CD8-positive, alpha-beta memory T cell (primary cell): ENCODE measurements at regions not wholly inside any gene's neighbourhood (a gene's known extent, or its start where the extent isn't known, plus 50 kb on each side); places are given as distances from the start of the nearest gene placed in this dataset.

ENCODE experiments used
- CTCF ChIA-PET: fragments of 350-600 bp; sonication (Branson Sonifier 250); formaldehyde crosslinking; loops from one replicate; lab custom pipeline; 2021; ENCODE audit warnings: antibody characterized with exemption; lab: Charles Lee
- POLR2A ChIA-PET: fragments of 350-600 bp; sonication (Branson Sonifier 250); formaldehyde crosslinking; loops from one replicate; lab custom pipeline; 2021; ENCODE audit warnings: antibody characterized with exemption; lab: Charles Lee
- DNase-seq, 5 donors: peaks; one replicate each; pipeline versions ENCODE4 v3.0.0 to v3.0.0-alpha.2; 2020 to 2022; ENCODE audit warnings: mixed read lengths in 1 of 5
- H3K27ac ChIP-seq: one replicate; pipeline ENCODE4 v1.7.0; 2013; ENCODE audit warnings: low read depth, mild to moderate bottlenecking, low read length, moderate library complexity
- H3K27me3 ChIP-seq: 2 replicates; pipeline ENCODE4 v1.7.0; 2013; ENCODE audit warnings: low read length, mild to moderate bottlenecking; ENCODE audit not compliant: insufficient read depth, poor library complexity, severe bottlenecking
- H3K36me3 ChIP-seq: 2 replicates; pipeline ENCODE4 v1.7.0; 2013; ENCODE audit warnings: mild to moderate bottlenecking, low read length, moderate library complexity; ENCODE audit not compliant: insufficient read depth
- H3K4me1 ChIP-seq: 2 replicates; pipeline ENCODE4 v1.7.0; 2013; ENCODE audit warnings: mild to moderate bottlenecking, low read length, moderate library complexity; ENCODE audit not compliant: insufficient read depth
- H3K4me3 ChIP-seq: 2 replicates; pipeline ENCODE4 v1.7.0; 2013; ENCODE audit warnings: mild to moderate bottlenecking, low read length
- H3K9me3 ChIP-seq: 2 replicates; pipeline ENCODE4 v1.7.0; 2013; ENCODE audit warnings: mild to moderate bottlenecking, low read length
- H3K27ac Mint-ChIP-seq, 8 donors: one replicate each; pipeline ENCODE4 v1.8.0; 2020 to 2021; ENCODE audit warnings: mixed read lengths in 8 of 8, mild to moderate bottlenecking in 6 of 8, inconsistent platforms in 3 of 8, moderate library complexity in 3 of 8
- H3K27me3 Mint-ChIP-seq, 2 donors: one replicate each; pipeline ENCODE4 v1.8.0; 2020 to 2021; ENCODE audit warnings: mixed read lengths in 2 of 2, mild to moderate bottlenecking in 1 of 2, moderate library complexity in 1 of 2
- H3K36me3 Mint-ChIP-seq, 3 donors: one replicate each; pipeline ENCODE4 v1.8.0; 2020 to 2021; ENCODE audit warnings: mixed read lengths in 3 of 3, inconsistent platforms in 1 of 3, mild to moderate bottlenecking in 1 of 3
- H3K4me1 Mint-ChIP-seq, 3 donors: one replicate each; pipeline ENCODE4 v1.8.0; 2020 to 2021; ENCODE audit warnings: mixed read lengths in 3 of 3, inconsistent platforms in 1 of 3, mild to moderate bottlenecking in 1 of 3
- H3K4me3 Mint-ChIP-seq, 7 donors: one replicate each; pipeline ENCODE4 v1.8.0; 2020 to 2021; ENCODE audit warnings: mixed read lengths in 7 of 7, mild to moderate bottlenecking in 6 of 7, moderate library complexity in 4 of 7, inconsistent platforms in 2 of 7
- H3K9me3 Mint-ChIP-seq, 5 donors: one replicate each; pipeline ENCODE4 v1.8.0; 2020 to 2022; ENCODE audit warnings: mixed read lengths in 5 of 5, mild to moderate bottlenecking in 3 of 5, moderate library complexity in 2 of 5, inconsistent platforms in 1 of 5

- ChIA-PET CTCF (no interaction called here), POLR2A (no interaction called here)
- Mint-ChIP-seq H3K9me3 (peaks cover 0 to 6% (median 0%) of the 10 kb centered on the region in 5 donors), H3K36me3 (no peaks in the 10 kb centered on the region), H3K4me3 (no peak overlapping the region), H3K27me3 (peaks cover 4 to 5% of the 10 kb centered on the region in 2 donors), H3K27ac (no peak overlapping the region), H3K4me1 (no peaks in the 10 kb centered on the region)
- Histone ChIP-seq H3K27ac (no peak overlapping the region), H3K9me3 (no peaks in the 10 kb centered on the region), H3K4me3 (no peak overlapping the region), H3K36me3 (no peaks in the 10 kb centered on the region), H3K4me1 (no peaks in the 10 kb centered on the region), H3K27me3 (no peaks in the 10 kb centered on the region)
- no peak for DNase-seq
Measured at GRCh38 chr15:96270581-96271172, 59.8 kb upstream of the NR2F2 start.

- POLR2A ChIA-PET: no interaction called here
Measured at GRCh38 chr15:96272427-96272826, 58.1 kb upstream of the NR2F2 start.

GRCh38 chr15:96273317-96274086 is 57.0 kb upstream of the NR2F2 start:
- H3K27me3 ChIP-seq: no peaks in the 10 kb centered on the region
- Mint-ChIP-seq H3K4me1 (no peaks in the 10 kb centered on the region), H3K36me3 (no peaks in the 10 kb centered on the region), H3K27ac (no peak overlapping the region), H3K27me3 (peaks cover 3 to 4% of the 10 kb centered on the region in 2 donors), H3K4me3 (no peak overlapping the region), H3K9me3 (peaks cover 0 to 4% (median 0%) of the 10 kb centered on the region in 5 donors)
- H3K27ac ChIP-seq: no peak overlapping the region
- POLR2A ChIA-PET: no interaction called here
- H3K4me1 ChIP-seq: no peaks in the 10 kb centered on the region
- H3K36me3 ChIP-seq: no peaks in the 10 kb centered on the region
- no peak overlapping the region for H3K4me3 ChIP-seq
- no peaks in the 10 kb centered on the region for H3K9me3 ChIP-seq
- CTCF ChIA-PET: no interaction called here
- DNase-seq: no peak

More at GRCh38 chr15:96272427-96272826, 58.1 kb upstream of the NR2F2 start:
- Histone ChIP-seq H3K4me3 (no peak overlapping the region), H3K9me3 (no peaks in the 10 kb centered on the region), H3K36me3 (no peaks in the 10 kb centered on the region), H3K27ac (no peak overlapping the region), H3K4me1 (no peaks in the 10 kb centered on the region), H3K27me3 (no peaks in the 10 kb centered on the region)
- peaks cover 0 to 4% of the 10 kb centered on the region in 2 donors for H3K27me3 Mint-ChIP-seq
- CTCF ChIA-PET: no interaction called here
- H3K4me1 Mint-ChIP-seq: no peaks in the 10 kb centered on the region
- DNase-seq: no peak
- H3K36me3 Mint-ChIP-seq: no peaks in the 10 kb centered on the region
- H3K4me3 Mint-ChIP-seq: no peak overlapping the region
- H3K27ac Mint-ChIP-seq: no peak overlapping the region
- H3K9me3 Mint-ChIP-seq: peaks cover 0 to 6% (median 0%) of the 10 kb centered on the region in 5 donors

GRCh38 chr15:96274087-96274440 is 56.4 kb upstream of the NR2F2 start:
- Histone ChIP-seq H3K27me3 (no peaks in the 10 kb centered on the region), H3K36me3 (no peaks in the 10 kb centered on the region), H3K9me3 (no peaks in the 10 kb centered on the region), H3K27ac (no peak overlapping the region), H3K4me3 (no peak overlapping the region), H3K4me1 (no peaks in the 10 kb centered on the region)
- Mint-ChIP-seq H3K27ac (no peak overlapping the region), H3K4me3 (no peak overlapping the region), H3K4me1 (no peaks in the 10 kb centered on the region), H3K9me3 (peaks cover 0 to 2% (median 0%) of the 10 kb centered on the region in 5 donors), H3K36me3 (no peaks in the 10 kb centered on the region), H3K27me3 (peaks cover 3 to 4% of the 10 kb centered on the region in 2 donors)
- no peak for DNase-seq
- POLR2A ChIA-PET: no interaction called here
- CTCF ChIA-PET: no interaction called here

DNA sequence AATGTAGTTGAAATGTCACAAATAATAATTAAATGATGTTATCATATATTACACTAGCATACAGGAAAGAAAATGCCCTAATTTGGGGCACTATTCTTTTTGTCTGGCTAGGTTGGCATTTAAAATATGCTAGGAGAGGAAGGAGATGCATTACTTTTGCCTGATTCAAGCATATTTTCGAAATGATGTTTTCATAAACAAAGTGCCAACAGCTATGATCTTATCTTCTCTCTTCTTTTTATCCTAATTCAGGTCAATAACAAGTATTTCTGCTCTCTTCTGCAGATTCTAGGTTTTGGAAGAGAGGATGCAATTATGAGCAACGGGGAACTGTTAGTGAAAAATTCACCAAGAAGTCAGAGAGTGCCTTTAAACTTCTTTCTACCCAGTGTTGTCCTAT is 55.8 kb upstream of the NR2F2 start:
- H3K27ac ChIP-seq: no peak overlapping the region
- peaks cover 4 to 6% of the 10 kb centered on the region in 2 donors for H3K27me3 Mint-ChIP-seq
- H3K4me1 ChIP-seq: no peaks in the 10 kb centered on the region
- no peak for DNase-seq
- H3K27ac Mint-ChIP-seq: no peak overlapping the region
- no peaks in the 10 kb centered on the region for H3K27me3 ChIP-seq
- H3K4me3 Mint-ChIP-seq: no peak overlapping the region
- ChIA-PET CTCF (no interaction called here), POLR2A (no interaction called here)
- no peaks in the 10 kb centered on the region for H3K36me3 ChIP-seq
- H3K9me3 Mint-ChIP-seq: peaks cover 0 to 2% (median 0%) of the 10 kb centered on the region in 5 donors
- no peaks in the 10 kb centered on the region for H3K36me3 Mint-ChIP-seq
- H3K9me3 ChIP-seq: no peaks in the 10 kb centered on the region
- no peaks in the 10 kb centered on the region for H3K4me1 Mint-ChIP-seq
- no peak overlapping the region for H3K4me3 ChIP-seq

DNA sequence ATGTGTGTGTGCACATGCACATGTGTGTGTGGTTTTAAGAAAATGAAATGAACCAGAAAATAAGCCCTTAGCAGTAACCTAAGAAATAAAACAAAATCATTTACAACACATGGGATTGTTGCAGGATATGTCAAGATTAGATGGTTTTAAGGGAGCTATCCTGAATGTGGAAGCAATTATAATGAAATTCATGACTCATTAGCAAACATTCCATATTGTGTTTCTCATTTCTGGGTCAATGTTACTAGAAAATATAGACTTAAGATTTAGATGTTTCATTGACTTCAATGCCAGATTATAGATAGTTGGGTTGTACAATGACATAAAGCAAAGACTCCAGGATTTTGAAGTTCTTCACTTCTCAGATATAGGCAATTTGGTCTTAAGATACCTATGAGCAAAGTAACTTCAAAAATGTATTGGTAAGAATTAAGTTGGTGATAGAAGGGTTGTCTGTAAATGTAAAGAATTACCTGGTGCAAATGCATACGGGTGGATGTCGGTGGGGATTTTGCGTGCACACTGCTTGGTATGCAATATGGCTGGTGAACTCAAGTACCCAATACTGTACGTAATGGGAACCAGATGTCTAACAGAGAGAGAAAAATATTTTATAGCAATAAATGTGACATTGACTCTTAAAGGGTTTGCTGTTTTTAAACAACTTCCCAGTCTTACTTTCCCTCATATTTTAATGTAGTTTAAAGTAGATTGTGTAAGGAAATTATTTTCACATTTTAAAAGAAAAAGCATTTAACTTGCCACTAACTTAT is 53.9 kb upstream of the NR2F2 start:
- H3K27ac Mint-ChIP-seq: no peak overlapping the region
- H3K27me3 Mint-ChIP-seq: peaks cover 4 to 6% of the 10 kb centered on the region in 2 donors
- H3K4me1 Mint-ChIP-seq: no peaks in the 10 kb centered on the region
- ChIA-PET POLR2A (no interaction called here), CTCF (no interaction called here)
- H3K27ac ChIP-seq: no peak overlapping the region
- no peak overlapping the region for H3K4me3 Mint-ChIP-seq
- no peaks in the 10 kb centered on the region for H3K4me1 ChIP-seq
- H3K9me3 ChIP-seq: no peaks in the 10 kb centered on the region
- H3K36me3 Mint-ChIP-seq: no peaks in the 10 kb centered on the region
- no peak for DNase-seq
- peaks cover 0 to 6% (median 2%) of the 10 kb centered on the region in 5 donors for H3K9me3 Mint-ChIP-seq
- no peak overlapping the region for H3K4me3 ChIP-seq
- no peaks in the 10 kb centered on the region for H3K36me3 ChIP-seq
- no peaks in the 10 kb centered on the region for H3K27me3 ChIP-seq
